Fibroblast of mammary gland (primary cell): ENCODE measurements at regions not wholly inside any gene's neighbourhood (a gene's known extent, or its start where the extent isn't known, plus 50 kb on each side); places are given as distances from the start of the nearest gene placed in this dataset.
"Not testable (repeated sequence)": the region's sequence is repeated elsewhere in the genome, so short reads cannot be mapped to it uniquely, and the experiment has no call there.

Experiments used
- DNase-seq: peaks from one replicate; pipeline ENCODE4 v3.0.0-alpha.2; 2010; ENCODE audit warnings: low read depth
- H3K4me3 ChIP-seq: 2 replicates; pipeline ENCODE4 v1.5.1; 2011; ENCODE audit warnings: low read depth, mild to moderate bottlenecking, low read length, moderate library complexity; ENCODE audit not compliant: control insufficient read depth

GRCh38 chr9:67442313-67442712, 416.4 kb upstream of the ANKRD20A1 start:
- not testable (repeated sequence) for H3K4me3 ChIP-seq, DNase-seq

DNA sequence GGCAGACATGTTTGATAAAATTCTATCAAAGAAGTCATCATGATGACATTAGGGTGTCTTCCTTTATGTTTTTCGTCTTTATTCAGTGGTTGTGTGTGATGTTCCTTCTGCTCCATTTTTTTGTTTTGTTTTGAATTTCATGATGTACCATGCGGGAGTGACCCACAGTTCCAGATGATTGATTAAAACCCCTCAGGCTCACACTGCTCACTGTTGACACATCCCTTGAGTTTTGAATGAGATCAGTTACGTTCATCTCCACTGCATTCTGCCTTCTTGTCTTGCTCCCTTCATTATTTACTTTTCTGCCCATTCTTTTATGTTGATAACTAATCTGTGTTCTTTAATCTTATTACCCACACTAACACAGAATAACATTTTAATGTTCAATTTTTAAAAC, 421.7 kb upstream of the ANKRD20A1 start:
- DNase-seq: not testable (repeated sequence)

GRCh38 chr9:67424881-67425280, 432.5 kb upstream of the SPATA31A3 start:
- not testable (repeated sequence) for DNase-seq

More for the DNA sequence above, 421.7 kb upstream of the ANKRD20A1 start:
- not testable (repeated sequence) for H3K4me3 ChIP-seq

GRCh38 chr9:67423049-67423728, 430.8 kb upstream of the SPATA31A3 start:
- DNase-seq, H3K4me3 ChIP-seq: not testable (repeated sequence)

More at GRCh38 chr9:67424881-67425280, 432.5 kb upstream of the SPATA31A3 start:
- not testable (repeated sequence) for H3K4me3 ChIP-seq

DNA sequence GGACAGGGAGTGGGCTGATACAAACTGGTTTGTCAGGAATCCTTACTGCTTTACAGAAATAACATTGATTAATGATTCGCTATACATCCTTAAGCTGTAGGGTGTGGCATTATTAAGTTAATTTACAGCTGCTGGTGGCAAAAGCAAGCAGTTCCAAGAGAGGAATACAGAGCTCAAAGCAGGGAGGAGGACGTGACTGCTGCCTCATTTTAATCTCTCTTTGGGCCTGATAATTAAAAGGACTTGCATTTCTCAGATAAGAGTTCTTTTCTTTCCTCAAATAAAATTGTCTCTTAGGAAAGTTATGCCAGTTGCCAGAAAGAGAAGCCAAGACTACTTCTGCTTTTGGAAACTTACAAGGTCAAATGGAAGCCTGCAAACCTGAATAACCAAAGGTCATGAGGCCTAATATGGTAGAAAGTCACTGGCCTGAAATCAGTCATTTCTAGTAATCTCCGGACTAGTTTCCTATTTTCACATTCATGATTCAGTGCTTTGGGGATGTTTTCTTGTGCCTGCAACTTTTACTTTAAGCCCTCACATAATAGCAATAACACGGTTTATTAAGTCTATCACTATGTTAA, 426.2 kb upstream of the SPATA31A3 start:
- H3K4me3 ChIP-seq, DNase-seq: not testable (repeated sequence)

DNA sequence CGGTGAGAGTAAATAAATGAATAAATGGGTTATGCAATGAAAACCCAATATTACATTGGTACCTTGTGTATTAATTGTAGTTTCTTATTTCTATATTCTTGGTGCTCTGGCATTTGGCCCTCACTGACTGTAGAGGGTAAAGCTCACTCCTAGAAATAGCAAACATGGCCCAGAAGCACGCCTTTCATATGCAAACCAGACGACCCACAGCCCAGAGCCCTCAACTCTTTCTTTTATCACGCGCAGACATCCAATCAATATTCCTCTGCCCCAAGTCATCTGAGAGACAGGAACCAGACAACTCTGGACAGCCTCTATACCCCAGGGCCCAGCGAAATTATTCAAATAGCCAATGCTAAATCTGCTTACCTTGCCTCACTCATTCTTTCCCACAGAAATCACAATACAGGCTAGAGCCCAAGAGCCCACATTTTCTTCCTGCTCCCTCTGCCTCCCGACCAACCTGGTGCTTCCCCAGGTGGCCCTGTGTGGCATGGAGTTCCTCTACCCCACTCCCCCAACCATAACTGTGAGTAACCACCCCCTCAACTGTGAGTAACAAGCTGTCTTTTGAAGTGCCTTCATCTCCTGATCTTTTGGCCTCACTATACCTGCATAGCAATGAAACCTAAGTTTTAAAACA, 425.1 kb upstream of the SPATA31A3 start:
- not testable (repeated sequence) for DNase-seq, H3K4me3 ChIP-seq

- not testable (repeated sequence) for DNase-seq, H3K4me3 ChIP-seq
These were observed 424.3 kb upstream of the SPATA31A3 start for GRCh38 chr9:67416639-67417038.

- H3K4me3 ChIP-seq, DNase-seq: not testable (repeated sequence)
These were observed 418.4 kb upstream of the SPATA31A3 start for GRCh38 chr9:67410606-67411220.

DNA sequence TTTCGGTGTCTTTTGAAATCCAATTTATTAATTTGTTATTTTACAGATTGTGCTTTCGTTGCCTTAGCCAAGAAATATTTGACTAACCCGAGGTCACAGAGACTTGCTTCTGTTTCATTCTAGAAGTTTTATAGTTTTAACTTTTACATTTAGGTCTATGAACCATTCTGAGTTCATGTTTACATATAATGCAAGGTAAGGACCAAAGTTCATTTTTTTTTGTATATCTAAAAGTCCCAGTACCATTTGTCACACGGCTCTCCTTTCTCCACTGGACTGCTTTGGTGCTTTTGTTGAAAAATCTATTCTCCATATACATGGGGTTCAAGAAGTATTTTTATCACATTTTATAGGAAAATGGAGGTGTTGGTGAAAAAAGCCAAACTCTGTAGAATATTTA, 411.4 kb upstream of the SPATA31A3 start:
- DNase-seq, H3K4me3 ChIP-seq: not testable (repeated sequence)

GRCh38 chr9:67397731-67398130, 405.4 kb upstream of the SPATA31A3 start:
- not testable (repeated sequence) for DNase-seq, H3K4me3 ChIP-seq

- DNase-seq, H3K4me3 ChIP-seq: not testable (repeated sequence)
These were observed 402.4 kb upstream of the SPATA31A3 start for GRCh38 chr9:67394782-67395181.

GRCh38 chr9:67394038-67394437, 401.7 kb upstream of the SPATA31A3 start:
- DNase-seq, H3K4me3 ChIP-seq: not testable (repeated sequence)

GRCh38 chr9:67369664-67370063, 377.3 kb upstream of the SPATA31A3 start:
- not testable (repeated sequence) for H3K4me3 ChIP-seq, DNase-seq

DNA sequence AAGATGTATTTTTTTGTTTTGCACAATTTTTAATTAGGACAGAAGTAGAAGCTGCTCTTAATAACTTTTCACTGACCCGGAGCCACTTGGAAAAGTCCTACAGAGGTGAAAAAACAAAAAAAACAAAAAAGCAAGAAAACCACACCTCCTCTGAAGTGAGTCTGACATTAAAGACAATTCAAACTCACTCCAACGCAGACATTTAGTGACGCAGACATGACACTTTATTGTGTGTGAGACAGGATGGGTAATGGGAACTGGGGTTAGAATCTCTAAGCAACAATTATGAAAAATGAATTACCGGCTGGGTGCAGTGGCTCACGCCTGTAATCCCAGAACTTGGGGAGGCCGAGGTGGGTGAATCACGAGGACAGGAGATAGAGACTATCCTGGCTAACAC, 370.0 kb upstream of the SPATA31A3 start:
- DNase-seq: not testable (repeated sequence)

DNA sequence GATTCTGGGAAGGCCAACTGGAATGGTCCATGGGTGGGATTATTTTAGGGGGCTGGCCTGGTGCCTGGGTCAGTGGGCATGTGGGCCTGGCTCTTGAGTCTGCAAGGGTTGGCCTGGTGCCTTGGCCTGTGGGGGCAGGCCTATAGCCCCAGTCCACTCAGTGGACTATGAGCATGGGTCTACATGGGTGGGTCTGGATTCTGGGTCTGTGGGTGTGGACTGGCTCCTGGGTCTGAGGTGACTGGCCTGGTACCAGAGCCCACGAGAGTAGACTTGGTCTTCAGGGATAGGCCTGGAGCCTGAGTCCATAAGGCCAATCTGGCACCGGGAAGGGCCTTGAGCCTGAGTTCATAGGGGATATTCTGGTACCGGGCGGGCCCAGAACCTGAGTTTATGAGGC, 361.6 kb upstream of the SPATA31A3 start:
- DNase-seq, H3K4me3 ChIP-seq: not testable (repeated sequence)

More for the DNA sequence above, 370.0 kb upstream of the SPATA31A3 start:
- not testable (repeated sequence) for H3K4me3 ChIP-seq

DNA sequence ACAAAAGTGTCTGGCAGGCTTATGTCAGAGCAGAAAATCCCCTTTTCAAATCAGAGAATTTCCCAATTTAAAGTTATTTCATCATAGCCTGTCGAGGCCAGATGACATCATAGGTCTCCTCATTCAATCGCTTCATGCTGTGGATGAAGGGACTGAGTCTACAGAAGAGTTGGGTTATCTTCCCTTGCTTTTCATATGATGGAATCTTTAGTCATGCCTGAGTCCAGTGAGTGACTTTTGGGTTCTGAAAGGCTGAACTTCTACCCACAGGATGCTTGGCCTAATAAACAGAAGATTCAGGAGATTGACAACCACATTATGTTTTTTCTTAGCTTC, 357.0 kb upstream of the SPATA31A3 start:
- not testable (repeated sequence) for DNase-seq, H3K4me3 ChIP-seq

DNA sequence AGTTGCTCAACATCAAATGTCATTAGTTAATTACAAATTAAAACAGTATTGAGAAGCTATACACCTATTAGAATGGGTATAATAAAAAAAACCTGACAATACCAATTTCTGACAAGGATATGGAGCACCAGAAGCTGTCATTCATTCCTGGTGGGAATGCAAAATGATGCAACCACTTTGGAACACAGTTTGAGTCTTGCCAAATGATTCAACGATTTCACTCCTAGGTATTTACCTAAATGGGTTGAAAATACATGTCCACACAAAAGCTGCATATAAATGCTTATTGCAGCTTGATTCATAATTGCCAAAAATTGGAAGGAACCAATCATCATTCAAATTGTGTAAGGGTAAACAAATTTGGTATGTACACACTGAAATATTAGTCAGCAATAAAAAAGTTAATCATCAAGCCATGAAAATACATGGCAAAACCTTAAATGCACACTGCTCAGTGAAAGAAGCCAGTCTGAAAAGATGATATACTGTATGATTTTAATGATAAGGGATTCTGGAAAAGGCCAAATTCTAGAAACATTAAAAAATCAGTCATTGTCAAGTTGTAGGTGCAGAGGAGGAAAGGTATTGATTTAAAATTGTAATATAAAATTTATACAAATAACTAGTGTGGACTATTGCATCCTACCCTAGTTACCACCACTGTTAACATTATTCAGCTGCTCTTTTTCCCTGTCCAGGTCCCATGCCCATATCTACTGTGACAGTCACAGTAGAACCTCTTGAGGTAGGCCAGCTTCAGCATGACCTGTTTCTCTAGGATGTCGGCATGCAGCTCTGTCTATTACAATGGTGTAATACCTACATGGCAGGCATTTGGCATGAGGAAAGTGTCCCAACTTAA, 356.4 kb upstream of the SPATA31A3 start:
- DNase-seq, H3K4me3 ChIP-seq: not testable (repeated sequence)

GRCh38 chr9:67348094-67348493, 355.7 kb upstream of the SPATA31A3 start:
- not testable (repeated sequence) for H3K4me3 ChIP-seq, DNase-seq
